RCC 7860 (cell line): ENCODE measurements at regions not wholly inside any gene's neighbourhood (a gene's known extent, or its start where the extent isn't known, plus 50 kb on each side); places are given as distances from the start of the nearest gene placed in this dataset.
"Not testable (repeated sequence)": the region's sequence is repeated elsewhere in the genome, so short reads cannot be mapped to it uniquely, and the experiment has no call there.

ENCODE experiments used
- DNase-seq: peaks from one replicate; pipeline ENCODE4 v3.0.0-alpha.2; 2015; ENCODE audit warnings: low spot score
- FAIRE-seq: peaks from 2 replicates; lab custom pipeline; 2012; peaks lifted over from hg19 to GRCh38; lab: Jason Lieb, UNC

GRCh38 chr1:242826701-242827336 lies 302.3 kb upstream of the PLD5 start:
- FAIRE-seq (no peak), DNase-seq (no peak)

- peak; percentile 49 for DNase-seq
These were observed 299.9 kb upstream of the PLD5 start for GRCh38 chr1:242824435-242824834.

GRCh38 chr1:242813490-242814091 lies 289.1 kb upstream of the PLD5 start:
- DNase-seq = no peak
- FAIRE-seq = no peak

More at GRCh38 chr1:242824435-242824834, 299.9 kb upstream of the PLD5 start:
- FAIRE-seq = no peak

- FAIRE-seq = no peak
These were observed 286.8 kb upstream of the PLD5 start for GRCh38 chr1:242811092-242811840.

GRCh38 chr1:242806324-242806723 lies 281.8 kb upstream of the PLD5 start:
- DNase-seq = no peak
- no peak for FAIRE-seq

More at GRCh38 chr1:242811092-242811840, 286.8 kb upstream of the PLD5 start:
- peak; percentile 75 for DNase-seq

- DNase-seq, FAIRE-seq: not testable (repeated sequence)
These were observed 280.9 kb upstream of the PLD5 start for GRCh38 chr1:242805360-242805759.

GRCh38 chr1:242802973-242803372 lies 278.5 kb upstream of the PLD5 start:
- DNase-seq (no peak), FAIRE-seq (no peak)

- DNase-seq = no peak
- no peak for FAIRE-seq
These were observed 276.0 kb upstream of the PLD5 start for GRCh38 chr1:242800521-242800920.

GRCh38 chr1:242797856-242798255 lies 273.4 kb upstream of the PLD5 start:
- FAIRE-seq (no peak), DNase-seq (no peak)

GRCh38 chr1:242788771-242789170 lies 264.3 kb upstream of the PLD5 start:
- DNase-seq = no peak
- no peak for FAIRE-seq

GRCh38 chr1:242787968-242788367 lies 263.5 kb upstream of the PLD5 start:
- DNase-seq = no peak
- no peak for FAIRE-seq

- FAIRE-seq = no peak
These were observed 260.3 kb upstream of the PLD5 start for GRCh38 chr1:242784807-242785206.

GRCh38 chr1:242784084-242784483 lies 259.6 kb upstream of the PLD5 start:
- no peak for DNase-seq
- no peak for FAIRE-seq

More at GRCh38 chr1:242784807-242785206, 260.3 kb upstream of the PLD5 start:
- DNase-seq = peak; percentile 37

- DNase-seq = no peak
- no peak for FAIRE-seq
These were observed 249.8 kb upstream of the PLD5 start for GRCh38 chr1:242774256-242774655.

- FAIRE-seq = no peak
- peak; percentile 32 for DNase-seq
These were observed 245.9 kb upstream of the PLD5 start for GRCh38 chr1:242770366-242770765.

- FAIRE-seq (no peak), DNase-seq (peak; percentile 74)
These were observed 239.7 kb upstream of the PLD5 start for GRCh38 chr1:242764161-242764560.

GRCh38 chr1:242761556-242761955 lies 237.1 kb upstream of the PLD5 start:
- DNase-seq (no peak), FAIRE-seq (no peak)

GRCh38 chr1:242754926-242755325 lies 230.4 kb upstream of the PLD5 start:
- FAIRE-seq (no peak), DNase-seq (no peak)

GRCh38 chr1:242754125-242754524 lies 229.6 kb upstream of the PLD5 start:
- FAIRE-seq (no peak), DNase-seq (no peak)

GRCh38 chr1:242747233-242747632 lies 222.7 kb upstream of the PLD5 start:
- FAIRE-seq (no peak), DNase-seq (no peak)

- no peak for DNase-seq
- FAIRE-seq = no peak
These were observed 220.6 kb upstream of the PLD5 start for GRCh38 chr1:242745079-242745478.
